IPS-18c (cell line): ENCODE measurements at regions not wholly inside any gene's neighbourhood (a gene's known extent, or its start where the extent isn't known, plus 50 kb on each side); places are given as distances from the start of the nearest gene placed in this dataset.

Source experiments
- H3K4me3 ChIP-seq: 2 replicates; pipeline ENCODE4 v1.7.0; 2013; ENCODE audit warnings: low read depth, mild to moderate bottlenecking, low read length, moderate library complexity; ENCODE audit not compliant: insufficient read depth
- H3K9me3 ChIP-seq: one replicate; pipeline ENCODE4 v1.6.1; 2013; ENCODE audit warnings: mild to moderate bottlenecking, low read length, moderate library complexity; ENCODE audit not compliant: control insufficient read depth, insufficient read depth

DNA sequence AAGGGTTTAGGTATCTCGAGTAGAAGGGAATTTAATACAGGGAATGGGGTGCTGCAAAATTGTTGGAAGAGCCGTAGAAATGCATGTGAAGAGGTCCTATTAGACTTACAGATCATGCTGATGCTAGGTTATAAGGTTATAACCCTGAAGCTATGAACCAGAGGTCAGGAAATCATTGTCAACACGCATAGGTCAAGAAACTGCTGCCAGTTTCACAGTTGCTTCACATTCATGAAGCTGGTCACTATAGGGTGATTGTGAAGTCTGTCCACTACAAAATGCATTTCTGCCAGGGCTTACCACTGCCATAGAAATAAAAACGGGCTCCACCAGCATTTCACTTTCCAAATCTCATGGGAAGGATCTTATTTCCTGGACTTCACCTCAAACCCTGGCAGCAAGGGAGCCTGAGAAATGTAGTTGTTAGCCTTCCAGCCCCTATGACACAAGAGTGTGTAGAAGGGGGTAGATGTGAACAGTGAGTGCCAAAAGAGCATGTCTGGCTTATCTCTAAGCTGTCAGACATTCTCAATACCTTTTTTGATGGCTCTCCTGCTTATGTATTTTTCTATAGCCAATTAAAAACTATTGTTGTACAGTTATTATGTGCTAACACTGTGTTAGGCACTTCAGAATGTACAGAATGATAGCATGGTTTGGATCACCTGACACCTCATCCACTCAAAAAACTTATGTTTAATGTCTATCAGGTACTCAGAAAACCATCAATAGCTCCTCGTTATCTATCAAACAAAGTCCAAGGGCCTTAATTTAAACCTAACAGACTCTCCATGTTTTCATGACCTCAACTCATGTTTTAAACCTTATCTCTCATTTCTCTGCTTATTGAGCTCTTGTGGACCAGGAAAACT, 148.3 kb upstream of the TSC22D2 start:
- no peaks in the 10 kb centered on the region for H3K9me3 ChIP-seq
- no peak overlapping the region for H3K4me3 ChIP-seq

DNA sequence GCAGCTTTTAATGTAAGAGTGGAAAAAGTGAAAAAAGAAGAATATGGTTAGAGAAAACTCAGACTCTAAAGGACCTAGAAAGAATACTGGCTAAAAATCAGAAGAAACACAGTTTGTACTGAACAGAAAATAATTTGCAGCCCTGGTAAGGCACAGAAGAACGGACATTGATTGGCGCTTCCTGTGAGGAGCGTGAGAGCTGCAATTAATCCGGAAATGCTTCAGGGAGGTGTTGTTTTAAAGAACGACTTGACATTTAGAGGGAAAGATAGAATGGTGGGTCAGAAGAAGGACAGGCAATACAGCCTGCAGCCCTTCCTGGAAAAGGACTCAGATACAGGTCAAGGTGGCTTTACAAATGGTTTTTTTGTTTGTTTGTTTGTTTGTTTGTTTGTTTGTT, 151.3 kb upstream of the TSC22D2 start:
- Histone ChIP-seq H3K9me3 (no peaks in the 10 kb centered on the region), H3K4me3 (no peak overlapping the region)

DNA sequence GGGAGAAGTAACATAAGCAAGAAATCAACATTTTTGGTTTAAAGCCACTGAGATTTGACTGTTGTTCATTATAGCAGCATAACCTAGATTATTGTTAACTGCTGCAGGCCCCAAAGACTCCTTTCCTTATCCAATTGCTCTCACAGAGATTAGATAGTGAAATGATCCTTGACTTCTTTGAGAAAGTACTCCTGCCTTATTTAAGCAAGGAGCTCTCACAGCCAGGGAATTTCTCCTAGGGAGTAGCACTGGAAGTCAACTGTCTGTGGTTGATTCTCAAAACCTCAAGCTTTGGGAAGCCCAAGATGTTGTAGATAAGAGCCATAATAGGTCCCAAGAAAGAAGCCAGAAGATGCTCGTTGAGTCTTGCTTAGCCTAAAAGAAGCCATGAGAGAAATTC, 151.8 kb upstream of the TSC22D2 start:
- Histone ChIP-seq H3K4me3 (no peak overlapping the region), H3K9me3 (no peaks in the 10 kb centered on the region)

DNA sequence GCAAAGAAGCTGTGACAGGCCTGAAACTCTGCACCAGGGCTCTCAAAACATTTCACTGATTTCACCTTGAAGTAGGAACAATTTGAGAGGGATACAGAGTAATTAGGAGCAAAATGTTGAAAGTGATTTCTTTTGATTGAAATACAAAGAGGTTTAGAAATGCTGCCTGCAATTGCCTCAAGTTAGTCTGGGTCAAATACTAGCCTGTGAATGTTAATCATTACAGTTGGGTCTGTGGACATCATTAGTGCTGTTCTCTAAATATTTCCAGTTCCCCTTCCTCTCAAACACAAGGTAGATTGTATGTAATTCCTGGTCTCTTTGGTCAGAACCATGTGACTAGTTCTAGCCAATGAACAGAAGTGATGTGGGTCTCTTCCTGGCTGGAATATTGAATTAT, 152.3 kb upstream of the TSC22D2 start:
- no peaks in the 10 kb centered on the region for H3K9me3 ChIP-seq
- no peak overlapping the region for H3K4me3 ChIP-seq

DNA sequence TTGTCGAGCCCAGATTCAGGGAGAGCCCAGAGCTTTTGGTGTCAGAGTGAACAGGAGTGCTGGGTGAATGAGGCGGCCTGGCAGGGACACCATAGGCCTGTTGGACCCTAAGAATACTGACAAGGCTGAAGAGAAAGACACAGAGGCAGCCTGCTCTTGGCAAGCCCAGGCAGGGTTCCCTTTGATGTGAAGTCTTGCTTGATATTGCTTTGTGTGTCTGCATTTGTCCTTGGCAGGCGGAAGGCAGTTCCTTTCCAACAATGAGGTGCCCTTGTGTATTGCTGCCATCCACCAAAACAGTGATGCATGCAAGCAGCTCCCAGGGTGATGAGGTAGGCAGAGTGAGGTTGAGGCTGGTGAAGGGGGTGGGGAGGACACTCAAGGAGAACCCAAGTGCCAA, 152.7 kb upstream of the TSC22D2 start:
- Histone ChIP-seq H3K9me3 (no peaks in the 10 kb centered on the region), H3K4me3 (no peak overlapping the region)

DNA sequence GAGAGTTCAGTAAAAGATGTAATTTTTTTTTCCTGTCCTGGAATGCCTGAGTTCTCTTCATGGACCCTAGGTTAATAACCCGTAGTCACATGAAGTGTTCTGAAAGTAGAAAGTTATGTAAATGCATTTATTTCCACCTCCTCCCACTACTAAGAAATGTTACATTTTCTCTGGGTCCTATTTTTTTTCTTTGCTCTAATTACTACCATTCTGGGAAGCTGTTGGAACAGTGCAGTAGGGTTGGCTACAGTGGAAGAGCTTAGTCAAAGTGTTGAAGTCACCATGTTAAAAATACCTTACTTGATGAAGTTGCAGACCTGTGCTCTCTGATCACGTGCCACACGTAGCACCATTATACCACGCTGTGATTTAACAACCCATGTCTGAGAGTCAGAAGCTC, 153.8 kb upstream of the TSC22D2 start:
- H3K4me3 ChIP-seq: no peak overlapping the region
- H3K9me3 ChIP-seq: no peaks in the 10 kb centered on the region

DNA sequence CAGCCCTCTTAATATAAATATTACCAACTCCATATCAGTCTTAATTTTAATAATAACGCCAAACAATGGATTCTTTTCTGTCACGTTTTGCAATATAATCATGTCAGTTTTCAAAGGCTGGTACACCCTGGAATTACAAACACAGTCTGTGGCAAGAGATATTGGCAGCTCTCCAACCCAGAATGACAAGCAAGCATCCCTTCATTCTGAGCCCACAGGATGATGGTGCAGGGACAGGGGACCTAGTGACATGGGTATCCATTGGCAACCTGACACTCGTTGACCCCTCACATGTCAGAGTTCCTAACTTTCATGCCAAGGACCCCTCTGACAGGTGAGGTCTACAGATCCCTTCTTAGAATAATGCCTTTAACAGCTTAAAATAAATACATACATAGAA, 154.5 kb upstream of the TSC22D2 start:
- H3K4me3 ChIP-seq: no peak overlapping the region
- H3K9me3 ChIP-seq: no peaks in the 10 kb centered on the region

DNA sequence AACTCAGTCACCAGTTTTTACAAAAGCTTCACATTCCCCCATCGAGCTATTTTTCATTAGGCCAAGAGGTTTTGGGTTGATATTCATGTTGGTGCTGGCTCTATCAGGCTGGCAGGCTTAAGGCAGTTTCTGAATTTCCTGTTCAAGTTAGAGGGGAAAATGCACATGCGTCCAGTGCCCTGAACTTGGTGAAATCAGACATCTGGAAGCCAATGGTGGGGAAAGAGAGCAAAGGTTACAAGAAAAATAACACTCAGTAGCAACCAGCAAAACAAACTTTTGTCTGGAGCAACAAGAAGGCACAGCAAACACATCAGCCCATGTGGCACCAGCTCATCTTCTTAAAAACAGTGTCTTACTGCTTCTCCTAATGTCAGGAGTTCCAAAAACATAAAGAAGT, 155.6 kb upstream of the TSC22D2 start:
- Histone ChIP-seq H3K9me3 (no peaks in the 10 kb centered on the region), H3K4me3 (no peak overlapping the region)

DNA sequence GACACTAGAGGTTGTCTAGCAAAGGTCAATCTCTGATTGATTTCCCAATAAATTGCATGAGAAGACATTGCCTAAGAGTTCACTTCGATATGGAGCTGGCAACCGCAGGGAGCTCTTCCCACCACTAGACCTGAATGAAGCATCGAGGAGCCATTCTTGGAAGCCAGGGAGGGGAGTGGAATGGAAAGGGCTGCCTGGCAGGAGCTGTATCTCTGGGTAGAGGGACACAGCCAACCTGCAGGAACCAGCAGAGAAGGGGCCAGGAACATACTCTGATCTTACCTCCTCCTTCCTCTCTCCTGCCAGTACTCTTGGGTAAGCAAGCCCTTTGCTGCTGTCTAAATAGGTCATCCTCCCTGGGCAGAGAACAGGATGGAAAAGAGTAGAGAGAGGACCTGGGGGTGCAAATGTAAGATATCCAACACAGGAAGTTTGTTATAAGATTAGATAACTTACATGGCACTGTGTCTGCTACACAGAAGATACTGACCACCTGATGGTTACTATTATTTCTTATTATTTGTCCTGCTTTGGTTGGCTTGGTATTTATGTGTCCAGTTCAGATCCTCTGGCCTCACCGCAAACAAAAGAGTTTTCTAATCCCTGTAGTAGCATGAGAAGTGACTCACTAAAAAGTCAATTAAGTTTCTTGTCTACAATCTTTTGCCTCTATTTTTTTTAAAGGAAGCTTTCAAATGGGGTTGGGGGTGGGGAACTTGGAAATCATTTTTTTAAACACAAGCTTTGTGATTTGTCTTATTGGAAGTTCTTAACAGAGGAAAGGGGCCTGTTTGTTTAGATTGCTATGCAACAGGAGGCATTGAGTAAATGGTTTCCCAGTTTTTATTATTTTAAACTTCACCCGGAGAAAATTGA, 156.7 kb upstream of the TSC22D2 start:
- no peak overlapping the region for H3K4me3 ChIP-seq
- no peaks in the 10 kb centered on the region for H3K9me3 ChIP-seq

DNA sequence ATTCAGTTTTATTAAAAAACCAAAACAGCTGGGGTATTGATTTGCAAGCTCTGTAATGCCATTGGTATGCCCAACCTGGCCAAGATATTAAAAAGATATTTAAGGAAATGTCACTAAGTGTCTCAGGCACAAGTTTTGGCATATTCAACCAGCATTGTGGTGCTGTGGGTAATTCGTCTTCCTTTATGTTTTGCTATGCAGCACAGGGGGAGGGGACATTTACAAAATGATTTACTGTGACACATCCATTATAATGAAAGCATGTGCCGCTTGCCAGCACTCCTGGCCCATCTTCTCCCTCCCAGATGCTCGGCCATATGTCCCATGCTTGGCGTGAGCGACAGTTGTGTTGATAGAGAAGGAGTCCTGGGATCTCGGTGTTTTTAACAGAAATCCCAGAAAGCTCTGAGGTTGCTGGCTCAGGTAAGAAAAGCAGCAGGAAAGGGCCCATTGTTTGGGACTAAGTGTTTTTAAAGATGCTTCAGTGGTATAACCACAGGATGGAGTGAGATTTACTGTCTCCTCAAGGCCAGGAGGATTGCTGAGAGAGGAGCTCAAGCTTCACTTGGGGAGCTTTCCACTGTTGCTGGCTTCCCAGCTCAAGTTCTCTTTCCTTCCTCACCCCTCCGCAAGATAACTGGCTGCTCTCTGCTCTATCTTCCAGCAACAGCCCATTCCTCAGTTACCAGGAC, 158.2 kb upstream of the TSC22D2 start:
- Histone ChIP-seq H3K9me3 (no peaks in the 10 kb centered on the region), H3K4me3 (no peak overlapping the region)

DNA sequence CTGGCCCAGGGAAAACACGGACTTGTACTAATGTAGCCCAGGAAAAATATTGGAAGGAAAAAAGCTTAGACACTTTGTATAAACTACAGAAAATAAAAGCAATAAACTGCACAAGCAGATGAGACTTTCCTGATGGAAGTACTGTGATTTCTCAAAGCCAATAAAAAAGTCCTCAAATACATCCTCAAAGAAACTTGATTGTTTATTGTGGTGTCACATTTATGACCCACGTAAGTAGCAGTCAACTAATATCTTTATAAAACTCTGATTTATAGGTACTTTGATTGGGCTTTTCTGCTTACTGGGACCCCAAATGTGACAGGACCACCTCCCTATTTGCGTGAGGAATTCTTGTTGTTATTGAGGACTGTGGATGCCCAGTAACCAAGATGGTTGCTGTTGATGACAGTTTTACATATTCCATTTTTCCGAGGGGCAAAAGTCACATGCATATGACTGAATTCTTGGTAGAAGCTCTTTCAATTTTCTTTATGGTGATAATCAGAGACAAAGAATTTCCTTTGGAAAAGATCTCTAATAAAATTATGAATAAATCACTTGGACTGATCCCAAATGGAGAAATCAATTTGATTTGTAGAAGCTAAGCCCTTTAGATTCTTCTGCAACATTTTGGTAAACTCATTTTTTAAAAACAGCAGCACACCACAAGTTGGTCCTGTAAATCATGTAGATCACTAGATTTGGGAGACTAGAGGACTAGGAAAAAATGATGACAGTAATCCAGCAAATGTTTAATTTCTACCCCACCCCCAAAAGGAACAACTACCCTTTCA, 159.0 kb upstream of the TSC22D2 start:
- H3K4me3 ChIP-seq: no peak overlapping the region
- H3K9me3 ChIP-seq: no peaks in the 10 kb centered on the region

DNA sequence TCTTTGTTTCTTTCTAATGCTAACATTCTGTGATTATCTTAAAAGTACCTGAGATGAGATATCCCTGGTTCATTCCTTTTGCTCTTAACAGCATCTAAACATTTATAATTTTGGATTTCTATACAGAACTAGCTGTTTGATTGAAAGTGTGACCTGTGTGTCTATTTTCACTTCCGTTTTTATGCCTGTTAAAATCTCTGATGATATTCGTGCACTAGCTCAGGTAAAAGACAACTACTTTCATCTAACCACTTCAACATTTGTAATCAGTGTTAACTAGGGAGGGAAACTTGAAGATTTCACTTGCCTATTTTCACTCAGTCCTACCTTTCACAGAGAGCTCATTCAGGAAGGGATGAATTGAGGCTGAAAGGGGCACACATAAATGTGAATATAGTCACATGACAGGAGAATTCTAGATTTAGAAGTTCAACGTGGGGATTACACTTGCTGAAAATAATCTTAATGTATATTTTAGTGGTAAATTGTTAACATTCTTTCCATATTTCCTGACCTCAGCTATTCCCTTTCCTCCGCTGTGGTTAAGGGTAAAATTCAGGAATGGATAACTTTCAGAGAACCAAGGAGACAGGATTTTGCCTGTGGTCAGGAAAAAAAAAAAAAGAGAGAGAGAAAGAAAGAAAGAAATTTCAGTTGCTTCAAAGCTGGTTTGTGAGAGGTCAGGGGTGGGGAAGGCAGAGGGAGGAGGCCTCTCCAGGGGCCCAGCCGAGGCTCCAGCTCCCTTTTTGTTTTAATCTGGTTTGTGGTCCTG, 159.8 kb upstream of the TSC22D2 start:
- Histone ChIP-seq H3K9me3 (no peaks in the 10 kb centered on the region), H3K4me3 (no peak overlapping the region)

DNA sequence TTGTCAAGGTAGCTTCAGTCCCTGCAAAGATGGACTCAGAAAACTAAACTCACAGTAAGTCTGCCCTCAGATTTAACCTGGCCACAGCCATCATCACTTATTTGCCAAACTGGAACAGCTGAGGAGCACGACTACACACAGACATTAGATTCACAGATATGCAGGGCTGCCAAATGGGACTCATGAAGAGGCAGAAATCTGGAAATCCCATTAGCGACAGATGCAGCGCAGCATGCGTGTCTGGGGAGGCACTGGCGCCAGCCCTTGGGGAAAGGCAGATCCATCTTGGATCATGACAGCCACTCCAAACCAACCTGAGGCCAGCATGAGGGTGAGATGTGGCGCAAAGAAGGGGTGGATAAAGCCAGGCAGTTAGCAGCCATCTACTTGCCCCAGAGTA, 160.7 kb upstream of the TSC22D2 start:
- no peaks in the 10 kb centered on the region for H3K9me3 ChIP-seq
- H3K4me3 ChIP-seq: no peak overlapping the region

DNA sequence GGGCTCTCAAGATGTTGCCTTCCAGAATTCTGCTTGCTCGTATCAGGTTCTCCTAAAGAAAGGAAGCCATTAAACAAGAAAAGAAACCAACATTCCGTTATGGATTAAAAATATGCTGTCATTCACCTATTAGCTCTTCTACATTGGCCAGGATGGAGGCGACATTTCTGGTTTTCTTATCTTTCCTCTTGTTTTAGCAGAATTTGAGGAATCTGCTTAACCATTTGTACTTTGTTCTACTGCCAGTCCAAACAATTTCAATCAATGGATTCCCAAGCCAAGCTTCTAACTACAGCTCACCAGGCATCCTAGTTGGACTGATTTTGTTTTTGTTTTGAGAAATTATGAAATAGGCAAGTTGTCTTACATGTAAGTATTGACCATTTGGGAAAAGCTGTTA, 164.6 kb upstream of the TSC22D2 start:
- no peak overlapping the region for H3K4me3 ChIP-seq
- H3K9me3 ChIP-seq: no peaks in the 10 kb centered on the region

DNA sequence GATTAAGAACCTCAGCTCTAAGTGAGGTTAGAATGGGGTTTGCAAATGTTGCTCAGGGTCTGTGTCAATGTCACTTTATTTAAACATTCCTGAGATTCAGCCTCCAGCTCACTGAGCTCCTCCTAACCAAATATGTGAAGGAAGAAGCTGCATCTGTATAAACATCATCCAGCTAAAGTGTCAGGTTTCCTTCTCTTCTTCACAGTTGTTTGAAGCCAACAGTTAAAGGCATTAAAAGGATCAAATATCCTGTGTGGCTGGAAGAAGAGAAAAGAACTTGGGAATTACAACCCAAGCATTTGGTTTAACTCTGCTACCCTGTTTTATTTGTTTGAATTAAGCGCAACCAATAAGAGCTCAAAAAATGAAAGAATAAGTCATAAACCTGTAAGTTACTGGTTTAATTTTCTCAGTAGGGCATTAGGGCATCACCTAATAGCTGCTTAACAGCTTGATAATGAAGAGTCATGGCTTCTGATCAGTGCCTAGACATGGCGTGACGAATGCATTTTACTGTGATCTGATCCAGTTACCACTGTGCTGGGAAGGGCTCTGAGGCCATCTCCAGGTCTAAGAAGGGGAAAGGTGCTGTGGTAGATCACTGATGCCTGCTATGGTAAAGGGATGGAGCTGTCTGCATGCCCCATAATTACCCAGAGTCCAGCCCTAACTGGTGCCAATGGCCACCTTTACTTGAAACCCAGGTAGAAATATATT, 165.7 kb upstream of the TSC22D2 start:
- H3K9me3 ChIP-seq: no peaks in the 10 kb centered on the region

DNA sequence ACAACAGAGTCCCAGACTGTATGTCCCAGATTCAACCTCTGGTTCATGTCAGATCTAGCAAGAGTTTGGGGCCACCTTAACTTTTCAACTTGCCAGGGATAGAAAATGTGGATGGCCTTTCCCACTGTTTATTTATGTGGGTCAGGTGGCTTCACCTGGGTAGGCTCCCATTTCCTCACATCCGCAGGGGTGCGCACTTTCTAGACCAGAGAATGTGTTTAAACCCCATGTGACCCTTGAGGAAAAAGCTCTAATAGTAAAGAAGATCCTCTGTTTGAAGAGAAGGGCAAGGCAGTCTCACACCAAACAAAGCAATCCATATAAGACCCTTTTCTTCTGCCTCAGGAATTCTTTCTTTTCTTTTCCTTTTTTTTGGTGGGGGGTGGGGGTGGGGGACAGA, 167.2 kb upstream of the TSC22D2 start:
- Histone ChIP-seq H3K9me3 (no peaks in the 10 kb centered on the region), H3K4me3 (no peak overlapping the region)

More for the DNA sequence above, 165.7 kb upstream of the TSC22D2 start:
- H3K4me3 ChIP-seq: no peak overlapping the region
